ENCODE measurements at regions not wholly inside any gene's neighbourhood (a gene's known extent, or its start where the extent isn't known, plus 50 kb on each side); places are given as distances from the start of the nearest gene placed in this dataset.

DNA sequence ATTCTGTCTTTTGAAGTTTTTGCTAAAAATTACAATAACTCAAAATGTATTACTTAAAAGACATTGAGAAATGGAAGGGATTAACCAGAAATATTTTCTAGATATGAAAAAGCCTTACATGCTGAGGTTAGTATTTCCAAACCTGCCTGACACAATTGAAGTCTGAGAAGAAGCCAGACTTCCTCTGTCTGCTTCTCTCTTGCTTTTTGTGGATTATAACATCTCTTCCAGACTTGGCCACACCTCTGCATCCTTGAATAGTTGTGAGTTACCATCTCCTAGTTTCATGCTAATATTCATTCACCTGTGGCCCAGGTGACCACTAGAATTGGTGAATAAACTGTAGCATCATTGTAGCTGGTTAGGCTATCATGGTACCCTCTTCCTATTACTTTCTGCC, 497.6 kb downstream of the SLC16A7 start:
- H3K4me3 ChIP-seq (ENCODE audit: control insufficient read depth in 1 of 7, extremely low read depth in 1 of 7, insufficient read depth in 4 of 7, low read depth in 2 of 7, low read length in 6 of 7): no peak overlapping the region
- no peak overlapping the region for H3K27ac ChIP-seq (ENCODE audit: insufficient read depth in 1 of 2, low read depth in 1 of 2, low read length in 2 of 2, poor library complexity in 1 of 2, severe bottlenecking in 2 of 2)
- H3K27me3 ChIP-seq (replicated peaks in 2 of 5; ENCODE audit: control insufficient read depth in 4 of 5, insufficient read depth in 5 of 5, low read length in 4 of 5): no peaks in the 10 kb centered on the region
- POLR2A ChIA-PET: no interaction called here
- H3K4me1 ChIP-seq (ENCODE audit: control extremely low read depth in 1 of 4, control insufficient read depth in 4 of 4, insufficient read depth in 4 of 4, low read length in 3 of 4): no peaks in the 10 kb centered on the region
- no peaks in the 10 kb centered on the region for H3K36me3 ChIP-seq (ENCODE audit: control insufficient read depth in 4 of 4, insufficient read depth in 4 of 4, low read length in 3 of 4)
- no peak for DNase-seq
- H3K9me3 ChIP-seq (ENCODE audit: control extremely low read depth in 1 of 5, control insufficient read depth in 4 of 5, insufficient read depth in 2 of 5, low read depth in 1 of 5, low read length in 4 of 5): peaks cover 0 to 2% (median 0%) of the 10 kb centered on the region in 5 experiments
- CTCF ChIA-PET: no interaction called here

DNA sequence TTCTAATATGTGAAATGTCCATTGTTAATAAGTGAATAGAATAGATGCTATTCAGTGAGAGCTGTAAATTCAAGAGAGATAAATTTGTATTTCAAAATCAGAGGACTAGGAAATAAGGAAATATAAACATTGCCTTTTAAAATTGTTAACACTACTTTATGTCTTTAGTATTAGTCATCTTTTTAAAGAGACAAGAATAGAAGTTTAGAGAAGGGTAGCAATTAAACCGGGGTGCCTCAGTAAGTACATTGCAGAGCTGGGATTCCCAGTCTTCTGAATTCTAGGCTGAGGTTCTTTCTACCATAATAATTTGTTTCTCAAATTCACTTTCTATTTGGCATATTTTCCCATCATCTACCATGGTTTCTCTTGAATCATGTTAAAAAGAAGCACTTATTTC, 498.6 kb downstream of the SLC16A7 start:
- H3K4me1 ChIP-seq (ENCODE audit: control extremely low read depth in 1 of 4, control insufficient read depth in 4 of 4, insufficient read depth in 4 of 4, low read length in 3 of 4): no peaks in the 10 kb centered on the region
- POLR2A ChIA-PET: no interaction called here

DNA sequence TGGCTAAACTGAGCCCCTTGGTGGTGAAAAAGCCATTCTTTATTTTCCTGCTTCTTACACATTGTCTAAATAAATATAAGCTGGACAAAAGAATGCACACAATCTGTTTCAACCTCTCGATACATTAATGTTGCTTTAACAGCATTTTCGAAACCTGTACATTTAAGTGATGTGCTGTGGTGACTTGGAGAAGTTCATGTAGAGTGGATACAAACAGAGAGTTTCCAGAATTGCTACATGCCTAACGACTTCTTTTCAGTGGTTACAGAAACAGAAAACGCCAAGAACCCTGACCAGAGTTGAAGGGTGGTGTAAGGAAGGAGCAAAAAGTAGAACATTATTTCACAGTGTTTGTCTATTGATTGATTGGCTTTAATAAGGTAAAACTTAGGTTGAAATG, 500.9 kb downstream of the SLC16A7 start:
- Histone ChIP-seq H3K4me3 (ENCODE audit: control insufficient read depth in 1 of 7, extremely low read depth in 1 of 7, insufficient read depth in 4 of 7, low read depth in 2 of 7, low read length in 6 of 7) (no peak overlapping the region), H3K4me1 (ENCODE audit: control extremely low read depth in 1 of 4, control insufficient read depth in 4 of 4, insufficient read depth in 4 of 4, low read length in 3 of 4) (no peaks in the 10 kb centered on the region), H3K9me3 (ENCODE audit: control extremely low read depth in 1 of 5, control insufficient read depth in 4 of 5, insufficient read depth in 2 of 5, low read depth in 1 of 5, low read length in 4 of 5) (peaks cover 2 to 10% (median 3%) of the 10 kb centered on the region in 5 experiments), H3K36me3 (ENCODE audit: control insufficient read depth in 4 of 4, insufficient read depth in 4 of 4, low read length in 3 of 4) (no peaks in the 10 kb centered on the region), H3K27ac (ENCODE audit: insufficient read depth in 1 of 2, low read depth in 1 of 2, low read length in 2 of 2, poor library complexity in 1 of 2, severe bottlenecking in 2 of 2) (no peak overlapping the region), H3K27me3 (replicated peaks in 2 of 5; ENCODE audit: control insufficient read depth in 4 of 5, insufficient read depth in 5 of 5, low read length in 4 of 5) (no peaks in the 10 kb centered on the region)
- no peak for DNase-seq
- ChIA-PET CTCF (no interaction called here), POLR2A (no interaction called here)
- WGBS (ENCODE audit: insufficient coverage): 92% methylated on average over 4 of the region's 4 CpGs

More for the DNA sequence above, 498.6 kb downstream of the SLC16A7 start:
- H3K27ac ChIP-seq (ENCODE audit: insufficient read depth in 1 of 2, low read depth in 1 of 2, low read length in 2 of 2, poor library complexity in 1 of 2, severe bottlenecking in 2 of 2): no peak overlapping the region
- peaks cover 0 to 4% (median 2%) of the 10 kb centered on the region in 5 experiments for H3K9me3 ChIP-seq (ENCODE audit: control extremely low read depth in 1 of 5, control insufficient read depth in 4 of 5, insufficient read depth in 2 of 5, low read depth in 1 of 5, low read length in 4 of 5)
- 100% methylated on average over 1 of the region's 1 CpG for WGBS (ENCODE audit: insufficient coverage)
- CTCF ChIA-PET: no interaction called here
- no peaks in the 10 kb centered on the region for H3K36me3 ChIP-seq (ENCODE audit: control insufficient read depth in 4 of 4, insufficient read depth in 4 of 4, low read length in 3 of 4)
- no peak for DNase-seq
- no peak overlapping the region for H3K4me3 ChIP-seq (ENCODE audit: control insufficient read depth in 1 of 7, extremely low read depth in 1 of 7, insufficient read depth in 4 of 7, low read depth in 2 of 7, low read length in 6 of 7)
- H3K27me3 ChIP-seq (replicated peaks in 2 of 5; ENCODE audit: control insufficient read depth in 4 of 5, insufficient read depth in 5 of 5, low read length in 4 of 5): no peaks in the 10 kb centered on the region

GRCh38 chr12:60100160-60100559, 504.3 kb downstream of the SLC16A7 start:
- H3K36me3 ChIP-seq (ENCODE audit: control insufficient read depth in 4 of 4, insufficient read depth in 4 of 4, low read length in 3 of 4): no peaks in the 10 kb centered on the region
- peaks cover 2 to 10% (median 3%) of the 10 kb centered on the region in 5 experiments for H3K9me3 ChIP-seq (ENCODE audit: control extremely low read depth in 1 of 5, control insufficient read depth in 4 of 5, insufficient read depth in 2 of 5, low read depth in 1 of 5, low read length in 4 of 5)
- no peaks in the 10 kb centered on the region for H3K4me1 ChIP-seq (ENCODE audit: control extremely low read depth in 1 of 4, control insufficient read depth in 4 of 4, insufficient read depth in 4 of 4, low read length in 3 of 4)
- no peaks in the 10 kb centered on the region for H3K27me3 ChIP-seq (replicated peaks in 2 of 5; ENCODE audit: control insufficient read depth in 4 of 5, insufficient read depth in 5 of 5, low read length in 4 of 5)
- ChIA-PET POLR2A (no interaction called here), CTCF (interaction anchor here (1.0 to 1.4 kb wide), 2 partner anchors 9 to 394 kb away, joined by 3 read pairs; no protein-coding TSS in a partner anchor)
- H3K4me3 ChIP-seq (ENCODE audit: control insufficient read depth in 1 of 7, extremely low read depth in 1 of 7, insufficient read depth in 4 of 7, low read depth in 2 of 7, low read length in 6 of 7): no peak overlapping the region
- DNase-seq: no peak
- no peak overlapping the region for H3K27ac ChIP-seq (ENCODE audit: insufficient read depth in 1 of 2, low read depth in 1 of 2, low read length in 2 of 2, poor library complexity in 1 of 2, severe bottlenecking in 2 of 2)
- 80% methylated on average over 1 of the region's 1 CpG for WGBS (ENCODE audit: insufficient coverage)

DNA sequence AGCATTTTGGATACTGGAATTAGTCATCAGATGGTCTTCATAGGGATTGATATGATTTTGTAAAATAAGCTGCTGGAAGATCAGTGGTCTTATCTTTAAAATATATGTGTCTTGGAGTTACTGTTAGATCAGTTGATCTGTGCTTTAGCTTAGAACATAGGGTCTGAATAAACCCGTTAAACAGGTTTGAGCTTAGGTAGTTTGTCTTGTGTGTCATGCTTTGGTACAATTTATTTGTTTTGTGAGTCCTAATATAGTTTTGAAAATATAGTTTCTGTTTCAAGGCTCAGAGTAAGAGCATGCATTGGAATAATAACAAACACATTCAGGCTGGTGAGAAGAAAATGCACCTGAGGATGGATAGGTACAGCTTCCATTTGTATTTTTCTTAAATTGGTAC, 505.0 kb downstream of the SLC16A7 start:
- WGBS (ENCODE audit: insufficient coverage): 100% methylated on average over 1 of the region's 1 CpG
- DNase-seq: no peak
- ChIA-PET POLR2A (no interaction called here), CTCF (interaction anchor here (1.4 kb wide), 1 partner anchor 9 kb away, joined by 3 read pairs; no protein-coding TSS in a partner anchor)
- no peaks in the 10 kb centered on the region for H3K4me1 ChIP-seq (ENCODE audit: control extremely low read depth in 1 of 4, control insufficient read depth in 4 of 4, insufficient read depth in 4 of 4, low read length in 3 of 4)
- H3K27me3 ChIP-seq (replicated peaks in 2 of 5; ENCODE audit: control insufficient read depth in 4 of 5, insufficient read depth in 5 of 5, low read length in 4 of 5): no peaks in the 10 kb centered on the region
- no peak overlapping the region for H3K27ac ChIP-seq (ENCODE audit: insufficient read depth in 1 of 2, low read depth in 1 of 2, low read length in 2 of 2, poor library complexity in 1 of 2, severe bottlenecking in 2 of 2)
- peaks cover 2 to 10% (median 3%) of the 10 kb centered on the region in 5 experiments for H3K9me3 ChIP-seq (ENCODE audit: control extremely low read depth in 1 of 5, control insufficient read depth in 4 of 5, insufficient read depth in 2 of 5, low read depth in 1 of 5, low read length in 4 of 5)
- H3K4me3 ChIP-seq (ENCODE audit: control insufficient read depth in 1 of 7, extremely low read depth in 1 of 7, insufficient read depth in 4 of 7, low read depth in 2 of 7, low read length in 6 of 7): no peak overlapping the region
- H3K36me3 ChIP-seq (ENCODE audit: control insufficient read depth in 4 of 4, insufficient read depth in 4 of 4, low read length in 3 of 4): no peaks in the 10 kb centered on the region

- Histone ChIP-seq H3K4me3 (ENCODE audit: control insufficient read depth in 1 of 7, extremely low read depth in 1 of 7, insufficient read depth in 4 of 7, low read depth in 2 of 7, low read length in 6 of 7) (no peak overlapping the region), H3K27ac (ENCODE audit: insufficient read depth in 1 of 2, low read depth in 1 of 2, low read length in 2 of 2, poor library complexity in 1 of 2, severe bottlenecking in 2 of 2) (no peak overlapping the region), H3K27me3 (replicated peaks in 2 of 5; ENCODE audit: control insufficient read depth in 4 of 5, insufficient read depth in 5 of 5, low read length in 4 of 5) (no peaks in the 10 kb centered on the region), H3K36me3 (ENCODE audit: control insufficient read depth in 4 of 4, insufficient read depth in 4 of 4, low read length in 3 of 4) (no peaks in the 10 kb centered on the region), H3K4me1 (ENCODE audit: control extremely low read depth in 1 of 4, control insufficient read depth in 4 of 4, insufficient read depth in 4 of 4, low read length in 3 of 4) (no peaks in the 10 kb centered on the region), H3K9me3 (ENCODE audit: control extremely low read depth in 1 of 5, control insufficient read depth in 4 of 5, insufficient read depth in 2 of 5, low read depth in 1 of 5, low read length in 4 of 5) (peaks cover 2 to 10% (median 3%) of the 10 kb centered on the region in 5 experiments)
- ChIA-PET POLR2A (no interaction called here), CTCF (no interaction called here)
- DNase-seq: no peak
Observed at GRCh38 chr12:60101715-60102114, 505.9 kb downstream of the SLC16A7 start.

DNA sequence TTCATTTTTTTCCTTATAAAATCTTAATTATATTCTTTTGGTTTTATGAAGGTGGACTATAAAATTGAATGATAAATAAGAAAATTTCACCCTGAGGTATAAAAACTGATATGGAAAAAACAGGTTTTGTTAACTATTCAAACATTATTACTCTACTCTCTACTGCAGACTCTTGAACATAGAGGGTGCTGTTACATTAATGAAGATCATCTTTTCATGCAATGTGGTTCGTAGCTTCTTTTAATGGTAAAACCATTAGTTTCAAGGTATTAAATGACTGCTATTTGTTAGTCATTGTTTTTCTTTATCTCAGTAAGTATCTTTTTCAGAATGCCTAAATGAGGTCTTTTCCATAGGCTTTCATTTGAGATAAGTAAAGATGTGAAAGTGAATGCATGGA, 510.4 kb downstream of the SLC16A7 start:
- H3K9me3 ChIP-seq (ENCODE audit: control extremely low read depth in 1 of 5, control insufficient read depth in 4 of 5, insufficient read depth in 2 of 5, low read depth in 1 of 5, low read length in 4 of 5): no peaks in the 10 kb centered on the region
- WGBS (ENCODE audit: insufficient coverage): 20% methylated on average over 1 of the region's 1 CpG
- no peaks in the 10 kb centered on the region for H3K27me3 ChIP-seq (replicated peaks in 2 of 5; ENCODE audit: control insufficient read depth in 4 of 5, insufficient read depth in 5 of 5, low read length in 4 of 5)
- ChIA-PET POLR2A (no interaction called here), CTCF (interaction anchor here (0.6 kb wide), 1 partner anchor 35 kb away, joined by 3 read pairs; no protein-coding TSS in a partner anchor)
- DNase-seq: peak; percentile 22 to 41 (median 40)
- H3K4me3 ChIP-seq (ENCODE audit: control insufficient read depth in 1 of 7, extremely low read depth in 1 of 7, insufficient read depth in 4 of 7, low read depth in 2 of 7, low read length in 6 of 7): no peak overlapping the region
- no peaks in the 10 kb centered on the region for H3K4me1 ChIP-seq (ENCODE audit: control extremely low read depth in 1 of 4, control insufficient read depth in 4 of 4, insufficient read depth in 4 of 4, low read length in 3 of 4)
- no peak overlapping the region for H3K27ac ChIP-seq (ENCODE audit: insufficient read depth in 1 of 2, low read depth in 1 of 2, low read length in 2 of 2, poor library complexity in 1 of 2, severe bottlenecking in 2 of 2)
- no peaks in the 10 kb centered on the region for H3K36me3 ChIP-seq (ENCODE audit: control insufficient read depth in 4 of 4, insufficient read depth in 4 of 4, low read length in 3 of 4)

Data from common myeloid progenitor, CD34-positive (primary cell).